Heart left ventricle (tissue), 16 donors: ENCODE measurements at regions not wholly inside any gene's neighbourhood (a gene's known extent, or its start where the extent isn't known, plus 50 kb on each side); places are given as distances from the start of the nearest gene placed in this dataset.

Experiments
- ATAC-seq, 4 donors: fragments of 200-7000 bp; cut with Tn5 transposase; one replicate each; pipeline ENCODE4 v1.9.1; 2020 to 2022; ENCODE audit warnings: moderate library complexity in 4 of 4, mild to moderate bottlenecking in 3 of 4, moderate number of reproducible peaks in 1 of 4
- DNase-seq, 5 donors: peaks; one replicate each; pipeline ENCODE4 v3.0.0-alpha.2; 2020
- H3K27ac ChIP-seq, 12 donors: fragments of 200-600 bp; sonication (generic) in 4 of 12; one replicate each; pipeline versions ENCODE4 v1.5.0 to v1.8.0; 2016 to 2022; ENCODE audit warnings: mild to moderate bottlenecking in 2 of 12
- H3K27me3 ChIP-seq, 9 donors: fragments of 200-600 bp; sonication (generic) in 2 of 9; one replicate each; pipeline versions ENCODE4 v1.5.1 to v1.8.0; 2016 to 2022; ENCODE audit warnings: mild to moderate bottlenecking in 3 of 9
- H3K36me3 ChIP-seq, 9 donors: fragments of 200-600 bp; sonication (generic) in 2 of 9; one replicate each; pipeline versions ENCODE4 v1.5.0 to v1.8.0; 2018 to 2022; ENCODE audit warnings: mild to moderate bottlenecking in 2 of 9
- H3K4me1 ChIP-seq, 12 donors: fragments of 200-600 bp; sonication (generic) in 4 of 12; one replicate each; pipeline versions ENCODE4 v1.5.0 to v1.8.0; 2016 to 2022; ENCODE audit warnings: mild to moderate bottlenecking in 3 of 12
- H3K4me3 ChIP-seq, 12 donors: fragments of 200-600 bp; sonication (generic) in 4 of 12; one replicate each; pipeline versions ENCODE4 v1.5.0 to v1.8.0; 2017 to 2022; ENCODE audit warnings: mild to moderate bottlenecking in 9 of 12, moderate library complexity in 4 of 12
- H3K9me3 ChIP-seq, 12 donors: fragments of 200-600 bp; sonication (generic) in 4 of 12; one replicate each; pipeline versions ENCODE4 v1.5.0 to v1.8.0; 2016 to 2022; ENCODE audit warnings: mild to moderate bottlenecking in 1 of 12
- CTCF ChIP-seq, 12 donors: fragments of 200-600 bp; sonication (generic) in 4 of 12; IDR thresholded peaks; one replicate each; pipeline versions ENCODE4 v1.5.0 to v1.8.0; 2018 to 2022; ENCODE audit warnings: antibody characterized with exemption in 12 of 12, mild to moderate bottlenecking in 5 of 12
- POLR2A ChIP-seq, 2 donors: fragments of 450-650 bp; IDR thresholded peaks; one replicate each; pipeline ENCODE4 v1.6.1; 2017; ENCODE audit warnings: antibody characterized with exemption in 2 of 2, mild to moderate bottlenecking in 2 of 2, moderate library complexity in 2 of 2
- WGBS, 4 donors: extraction: QIAGEN DNeasy Blood & Tissue Kit in 2 of 4; methylation state at CpG; one replicate each; pipeline versions ENCODE4 v1.1.5 to v1.1.7; 2013 to 2018; 5-methylcytosine and 5-hydroxymethylcytosine counted together
- intact Hi-C, 10 donors: fragments of 100-400 bp; cut with DNase I; formaldehyde crosslinking; loops; one replicate each; pipeline versions ENCODE4 v1.11.1 to v1.14.2; 2022
- donor health status: ischemic (EF 13 %, LVEDD 7.1; RV severe dilation, severe dysfunction).
- donor health status: healthy with polysubstance abuse.
- donor health status: DM: no; HTN: yes; CAD: no.
- donor health status: DM: no; HTN: no; CAD: no.
- donor health status: ischemic (EF 25% LVEDD 6.9; RV normal size, moderate dysfunction).
- donor health status: ischemic (EF 25% LVEDD 5.7; RV mildly dilated, moderate dysfunction).
- donor health status: healthy.
- donor health status: DM: yes; HTN: yes; CAD: no.
- donor health status: ischemic (EF 35%, LVEDD 5.7; RV mildly dilated, moderate dysfunction).
- donor health status: nonischemic (EF 11% LVEDD 7.7; RV severe dilation, severe dysfunction).
- donor health status: DM: yes; HTN: yes; CAD: no.
- donor health status: PGD.
- donor health status: ischemic (EF 29% LVEDD 5.4; RV normal size, mild dysfunction).
- donor health status: nonischemic (EF 23%, LVEDD 6.1; RV moderate dilation, normal function).

GRCh38 chr12:83220774-83221173 lies 534.1 kb downstream of the TMTC2 start:
- TF ChIP-seq CTCF (IDR thresholded peaks at IDR 0.05) (no peak), POLR2A (IDR thresholded peaks at IDR 0.05) (no peak)
- no peak overlapping the region for H3K4me3 ChIP-seq
- no peaks in the 10 kb centered on the region for H3K27me3 ChIP-seq
- H3K4me1 ChIP-seq: no peaks in the 10 kb centered on the region
- no peak for ATAC-seq
- 85 to 95% (median 85%) methylated on average over 2 of the region's 2 CpGs for WGBS, 4 donors
- intact Hi-C loops: no loop called here
- H3K36me3 ChIP-seq: no peaks in the 10 kb centered on the region
- H3K27ac ChIP-seq: no peak overlapping the region
- no peaks in the 10 kb centered on the region for H3K9me3 ChIP-seq
- DNase-seq: no peak

GRCh38 chr12:83216230-83216629 lies 529.5 kb downstream of the TMTC2 start:
- H3K4me1 ChIP-seq: no peaks in the 10 kb centered on the region
- no peak overlapping the region for H3K4me3 ChIP-seq
- H3K9me3 ChIP-seq: no peaks in the 10 kb centered on the region
- WGBS, 4 donors: 83 to 97% (median 92%) methylated on average over 3 of the region's 3 CpGs
- no peak overlapping the region for H3K27ac ChIP-seq
- TF ChIP-seq CTCF (IDR thresholded peaks at IDR 0.05) (no peak), POLR2A (IDR thresholded peaks at IDR 0.05) (no peak)
- intact Hi-C loops: no loop called here
- H3K36me3 ChIP-seq: no peaks in the 10 kb centered on the region
- no peaks in the 10 kb centered on the region for H3K27me3 ChIP-seq
- no peak for DNase-seq
- ATAC-seq: no peak

GRCh38 chr12:83214185-83214584 lies 527.5 kb downstream of the TMTC2 start:
- no peak overlapping the region for H3K27ac ChIP-seq
- intact Hi-C loops: no loop called here
- no peak for DNase-seq

GRCh38 chr12:83210933-83211332 lies 524.2 kb downstream of the TMTC2 start:
- no peaks in the 10 kb centered on the region for H3K9me3 ChIP-seq
- H3K36me3 ChIP-seq: no peaks in the 10 kb centered on the region
- no peak overlapping the region for H3K4me3 ChIP-seq
- DNase-seq: no peak
- no peak overlapping the region for H3K27ac ChIP-seq
- no peaks in the 10 kb centered on the region for H3K4me1 ChIP-seq
- TF ChIP-seq POLR2A (IDR thresholded peaks at IDR 0.05) (no peak), CTCF (IDR thresholded peaks at IDR 0.05) (no peak)
- WGBS, 4 donors: 65 to 71% (median 66%) methylated on average over 2 of the region's 2 CpGs
- no peak for ATAC-seq
- no peaks in the 10 kb centered on the region for H3K27me3 ChIP-seq
- intact Hi-C loops: no loop called here

More at GRCh38 chr12:83214185-83214584, 527.5 kb downstream of the TMTC2 start:
- no peak overlapping the region for H3K4me3 ChIP-seq
- H3K36me3 ChIP-seq: no peaks in the 10 kb centered on the region
- no peak for TF ChIP-seq POLR2A (IDR thresholded peaks at IDR 0.05)
- no peak for TF ChIP-seq CTCF (IDR thresholded peaks at IDR 0.05)
- H3K4me1 ChIP-seq: no peaks in the 10 kb centered on the region
- no peaks in the 10 kb centered on the region for H3K9me3 ChIP-seq
- WGBS, 4 donors: 76 to 93% (median 82%) methylated on average over 1 of the region's 1 CpG
- H3K27me3 ChIP-seq: no peaks in the 10 kb centered on the region
- ATAC-seq: no peak
